Stimulated activated effector memory CD8-positive, alpha-beta T cell treated with anti-CD3 and anti-CD28 coated beads, Interleukin-12 subunit alpha, Interleukin-12 subunit beta, amount 100 ng/mL, for 72 hours (primary cell): ENCODE measurements at regions not wholly inside any gene's neighbourhood (a gene's known extent, or its start where the extent isn't known, plus 50 kb on each side); places are given as distances from the start of the nearest gene placed in this dataset.

Experiments
- ATAC-seq: fragments of 150-1000 bp; cut with Tn5 transposase; 2 replicates; pipeline ENCODE4 v1.10.0; 2021
- DNase-seq, 2 donors: peaks; one replicate each; pipeline ENCODE4 v3.0.0; 2021 to 2022; ENCODE audit warnings: low spot score in 2 of 2
- H3K27ac Mint-ChIP-seq: one replicate; pipeline ENCODE4 v1.8.0; 2022; ENCODE audit warnings: mild to moderate bottlenecking, mixed read lengths
- H3K36me3 Mint-ChIP-seq: one replicate; pipeline ENCODE4 v1.8.0; 2022; ENCODE audit warnings: mild to moderate bottlenecking, mixed read lengths
- H3K4me1 Mint-ChIP-seq: one replicate; pipeline ENCODE4 v1.8.0; 2022; ENCODE audit warnings: mixed read lengths
- H3K4me3 Mint-ChIP-seq: one replicate; pipeline ENCODE4 v1.8.0; 2022; ENCODE audit warnings: mild to moderate bottlenecking, mixed read lengths
- H3K9me3 Mint-ChIP-seq: one replicate; pipeline ENCODE4 v1.8.0; 2022; ENCODE audit warnings: mixed read lengths

DNA sequence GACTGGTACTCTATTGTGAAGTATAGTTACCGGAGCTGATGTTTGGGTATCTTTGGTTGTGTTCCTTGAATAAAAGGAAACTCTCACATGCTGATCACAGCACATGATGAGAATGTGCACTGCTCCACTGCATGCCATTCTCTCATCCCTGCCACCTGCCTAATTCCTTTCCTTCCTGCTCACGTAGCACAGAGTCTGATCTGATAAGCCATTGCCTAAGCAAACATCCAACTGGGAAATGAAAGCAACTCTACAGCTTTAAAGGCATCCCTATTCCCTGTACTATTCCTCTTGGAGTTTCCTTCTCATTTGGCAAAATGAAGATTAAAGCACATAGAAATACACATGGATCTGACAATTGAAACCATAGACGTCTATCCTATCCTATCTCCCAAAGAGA is 359.8 kb downstream of the C3orf38 start:
- peaks cover 7% of the 10 kb centered on the region for H3K9me3 Mint-ChIP-seq
- no peak overlapping the region for H3K27ac Mint-ChIP-seq
- H3K4me1 Mint-ChIP-seq = no peaks in the 10 kb centered on the region
- DNase-seq = no peak
- H3K4me3 Mint-ChIP-seq = no peak overlapping the region
- no peak for ATAC-seq
- H3K36me3 Mint-ChIP-seq = no peaks in the 10 kb centered on the region

DNA sequence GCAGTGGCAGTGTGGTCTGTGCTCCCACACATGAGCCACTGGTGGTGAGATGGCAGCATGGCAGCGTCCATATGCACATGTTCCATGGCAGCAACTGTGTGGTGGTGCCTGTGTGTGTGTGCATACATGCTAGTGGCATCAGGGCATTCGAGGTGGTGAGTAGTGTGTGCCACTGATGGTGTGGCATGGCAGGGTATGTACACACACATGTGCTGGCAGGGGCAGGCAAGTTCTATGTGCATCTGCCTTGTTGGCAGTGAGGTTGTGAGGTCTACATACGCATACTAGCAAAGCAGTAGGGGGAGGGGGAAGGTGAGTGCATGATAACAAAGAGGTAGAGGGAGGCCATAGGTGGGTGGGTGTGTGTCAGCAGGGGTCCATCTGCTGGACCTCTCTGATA is 378.7 kb downstream of the C3orf38 start:
- no peak overlapping the region for H3K27ac Mint-ChIP-seq
- DNase-seq = no peak
- no peaks in the 10 kb centered on the region for H3K4me1 Mint-ChIP-seq
- no peaks in the 10 kb centered on the region for H3K36me3 Mint-ChIP-seq
- peak; percentile 21 for ATAC-seq
- peaks cover 23% of the 10 kb centered on the region for H3K9me3 Mint-ChIP-seq
- no peak overlapping the region for H3K4me3 Mint-ChIP-seq

GRCh38 chr3:88534534-88534933 is 384.8 kb downstream of the C3orf38 start:
- Mint-ChIP-seq H3K27ac (no peak overlapping the region), H3K36me3 (no peaks in the 10 kb centered on the region), H3K9me3 (peaks cover 4% of the 10 kb centered on the region), H3K4me3 (no peak overlapping the region), H3K4me1 (no peaks in the 10 kb centered on the region)
- no peak for DNase-seq
- ATAC-seq = no peak

GRCh38 chr3:88535563-88535962 is 385.8 kb downstream of the C3orf38 start:
- no peaks in the 10 kb centered on the region for H3K4me1 Mint-ChIP-seq
- no peak overlapping the region for H3K4me3 Mint-ChIP-seq
- DNase-seq (no peak), ATAC-seq (no peak)
- peaks cover 4% of the 10 kb centered on the region for H3K9me3 Mint-ChIP-seq
- no peak overlapping the region for H3K27ac Mint-ChIP-seq
- H3K36me3 Mint-ChIP-seq = no peaks in the 10 kb centered on the region

DNA sequence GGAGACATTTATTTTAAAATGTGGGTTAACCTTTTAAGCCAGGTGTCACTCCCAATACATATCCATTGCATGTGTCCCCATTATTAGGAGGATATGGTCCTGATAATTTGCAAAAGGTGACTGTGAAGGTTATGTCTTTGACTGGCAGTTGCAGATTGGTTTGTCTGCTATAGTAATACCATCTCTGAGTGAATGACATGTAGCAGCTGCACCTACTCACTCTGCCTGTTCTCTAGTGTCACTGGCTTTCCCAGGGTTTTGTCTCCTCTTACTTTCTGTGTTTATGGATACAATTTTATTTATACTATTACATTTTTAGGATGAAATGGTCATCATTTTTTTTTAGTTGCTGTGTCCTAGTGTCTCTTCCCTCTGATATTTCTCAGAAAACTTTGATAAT is 393.2 kb downstream of the C3orf38 start:
- peaks cover 18% of the 10 kb centered on the region for H3K9me3 Mint-ChIP-seq
- H3K4me3 Mint-ChIP-seq = no peak overlapping the region
- no peak for ATAC-seq
- H3K4me1 Mint-ChIP-seq = no peaks in the 10 kb centered on the region
- DNase-seq = no peak
- H3K27ac Mint-ChIP-seq = no peak overlapping the region
- H3K36me3 Mint-ChIP-seq = no peaks in the 10 kb centered on the region

DNA sequence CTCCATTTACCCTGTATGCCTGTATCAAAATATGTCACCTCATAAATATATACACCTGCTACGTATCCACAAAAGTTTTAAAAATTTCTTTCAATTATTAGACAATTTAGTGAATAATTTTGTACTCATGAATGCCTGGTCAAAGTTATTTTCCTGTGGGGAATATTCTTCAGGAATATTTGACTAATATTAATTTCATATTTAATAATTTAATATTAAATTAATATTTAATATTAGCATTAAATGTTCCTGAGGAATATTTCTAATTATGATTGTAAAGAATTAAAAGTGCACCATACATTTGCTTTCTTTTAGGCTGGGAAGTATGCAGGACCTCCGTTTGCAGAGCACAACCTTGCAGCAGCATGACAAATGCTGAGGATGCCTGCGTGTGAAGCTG is 422.7 kb downstream of the C3orf38 start:
- ATAC-seq (no peak), DNase-seq (no peak)
- Mint-ChIP-seq H3K4me3 (no peak overlapping the region), H3K9me3 (peaks cover 26% of the 10 kb centered on the region), H3K4me1 (no peaks in the 10 kb centered on the region), H3K36me3 (no peaks in the 10 kb centered on the region), H3K27ac (no peak overlapping the region)

GRCh38 chr3:88573472-88573871 is 423.7 kb downstream of the C3orf38 start:
- ATAC-seq (no peak), DNase-seq (no peak)
- H3K27ac Mint-ChIP-seq = no peak overlapping the region
- H3K4me1 Mint-ChIP-seq = no peaks in the 10 kb centered on the region
- H3K36me3 Mint-ChIP-seq = no peaks in the 10 kb centered on the region
- H3K4me3 Mint-ChIP-seq = no peak overlapping the region
- peaks cover 22% of the 10 kb centered on the region for H3K9me3 Mint-ChIP-seq

GRCh38 chr3:88574146-88574545 is 424.4 kb downstream of the C3orf38 start:
- Mint-ChIP-seq H3K36me3 (no peaks in the 10 kb centered on the region), H3K4me1 (no peaks in the 10 kb centered on the region), H3K9me3 (peaks cover 18% of the 10 kb centered on the region), H3K27ac (no peak overlapping the region), H3K4me3 (no peak overlapping the region)
- ATAC-seq = no peak
- DNase-seq = no peak

DNA sequence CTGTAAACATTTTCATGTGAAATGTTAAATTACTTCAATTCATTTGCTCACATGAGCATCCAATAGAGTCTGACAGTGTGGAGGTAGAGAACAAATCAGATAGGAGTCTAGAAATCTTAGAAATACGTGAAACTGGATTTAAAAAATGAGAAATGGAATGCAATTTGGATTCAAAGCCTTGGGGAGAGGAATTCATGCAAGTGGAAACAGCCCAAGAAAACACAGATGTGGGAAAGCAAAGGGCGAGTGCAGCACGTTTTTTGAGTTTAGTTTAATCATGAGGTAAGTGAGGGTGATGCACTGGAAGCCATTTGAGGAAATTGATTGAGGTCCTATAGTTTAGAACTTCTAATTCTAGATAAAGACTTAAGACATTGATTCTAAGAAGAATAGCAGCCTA is 434.7 kb downstream of the C3orf38 start:
- Mint-ChIP-seq H3K4me3 (no peak overlapping the region), H3K36me3 (no peaks in the 10 kb centered on the region), H3K4me1 (no peaks in the 10 kb centered on the region), H3K27ac (no peak overlapping the region), H3K9me3 (peaks cover 15% of the 10 kb centered on the region)
- no peak for DNase-seq
- no peak for ATAC-seq

- ATAC-seq (no peak), DNase-seq (no peak)
- H3K36me3 Mint-ChIP-seq = no peaks in the 10 kb centered on the region
- peaks cover 15% of the 10 kb centered on the region for H3K9me3 Mint-ChIP-seq
- no peaks in the 10 kb centered on the region for H3K4me1 Mint-ChIP-seq
- H3K4me3 Mint-ChIP-seq = no peak overlapping the region
- H3K27ac Mint-ChIP-seq = no peak overlapping the region
Observed at GRCh38 chr3:88586121-88586640, 436.4 kb downstream of the C3orf38 start.

DNA sequence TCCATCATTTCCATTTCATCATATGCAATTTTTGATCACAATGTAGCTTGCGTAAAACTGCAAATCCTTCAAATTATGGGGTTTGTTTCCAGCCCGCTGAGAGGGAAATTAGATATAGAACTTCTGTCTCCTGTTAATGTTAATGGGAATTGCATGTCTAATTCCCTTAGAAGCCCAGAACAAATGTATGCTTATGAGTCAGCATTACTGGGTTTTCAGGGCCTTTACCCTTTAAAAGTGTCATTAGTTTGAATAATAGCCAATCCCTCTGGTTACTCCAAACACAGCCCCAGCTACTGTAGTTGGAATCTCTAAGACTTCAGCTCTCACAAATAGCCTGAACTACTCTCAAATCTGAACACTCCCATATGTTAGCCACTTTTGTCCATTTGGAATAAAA is 439.4 kb downstream of the C3orf38 start:
- no peaks in the 10 kb centered on the region for H3K36me3 Mint-ChIP-seq
- no peak overlapping the region for H3K4me3 Mint-ChIP-seq
- no peaks in the 10 kb centered on the region for H3K4me1 Mint-ChIP-seq
- ATAC-seq = no peak
- peaks cover 20% of the 10 kb centered on the region for H3K9me3 Mint-ChIP-seq
- no peak for DNase-seq
- no peak overlapping the region for H3K27ac Mint-ChIP-seq

DNA sequence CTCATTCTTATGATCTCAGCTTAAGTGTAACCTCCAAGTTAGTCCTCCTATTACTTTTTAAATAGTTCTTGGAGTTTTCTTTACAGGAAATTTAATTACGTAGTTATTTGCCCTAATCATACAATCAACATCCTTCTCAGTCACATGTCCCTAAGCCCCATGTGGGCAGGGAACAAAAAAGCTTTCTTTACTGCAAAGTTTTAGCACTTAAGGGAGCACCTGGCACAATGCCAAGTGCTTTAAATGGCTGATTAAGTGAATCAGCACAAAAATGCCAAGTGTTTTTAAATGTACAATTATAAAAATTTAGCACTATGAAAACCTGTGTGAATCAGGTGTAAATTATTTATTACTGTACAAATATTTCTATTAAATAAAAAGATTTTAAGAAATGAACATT is 445.3 kb downstream of the C3orf38 start:
- Mint-ChIP-seq H3K4me1 (no peaks in the 10 kb centered on the region), H3K9me3 (peaks cover 18% of the 10 kb centered on the region), H3K36me3 (no peaks in the 10 kb centered on the region), H3K27ac (no peak overlapping the region), H3K4me3 (no peak overlapping the region)
- ATAC-seq (no peak), DNase-seq (no peak)

DNA sequence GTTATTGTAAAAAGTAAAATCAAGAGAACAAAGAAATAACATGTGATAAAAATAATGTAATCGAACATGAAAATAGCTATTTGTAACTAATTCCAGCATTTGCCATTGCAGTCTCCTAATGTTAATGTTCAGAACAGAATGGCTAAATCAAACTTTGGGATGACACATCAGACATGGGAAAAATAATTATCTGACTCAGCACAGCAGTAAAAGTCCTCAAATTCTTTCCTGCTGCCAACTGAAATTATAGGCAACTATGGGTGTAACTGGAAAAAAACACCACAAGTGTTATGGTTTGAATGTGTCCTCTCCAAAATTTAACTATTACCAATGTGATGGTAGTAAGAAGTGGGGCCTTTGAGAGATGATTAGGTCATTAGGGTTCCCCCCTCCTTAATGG is 446.7 kb downstream of the C3orf38 start:
- no peaks in the 10 kb centered on the region for H3K4me1 Mint-ChIP-seq
- DNase-seq (no peak), ATAC-seq (no peak)
- no peaks in the 10 kb centered on the region for H3K36me3 Mint-ChIP-seq
- H3K27ac Mint-ChIP-seq = no peak overlapping the region
- peaks cover 22% of the 10 kb centered on the region for H3K9me3 Mint-ChIP-seq
- no peak overlapping the region for H3K4me3 Mint-ChIP-seq

- no peak overlapping the region for H3K27ac Mint-ChIP-seq
- no peak for ATAC-seq
Observed at GRCh38 chr3:88610820-88611219, 461.1 kb downstream of the C3orf38 start.

DNA sequence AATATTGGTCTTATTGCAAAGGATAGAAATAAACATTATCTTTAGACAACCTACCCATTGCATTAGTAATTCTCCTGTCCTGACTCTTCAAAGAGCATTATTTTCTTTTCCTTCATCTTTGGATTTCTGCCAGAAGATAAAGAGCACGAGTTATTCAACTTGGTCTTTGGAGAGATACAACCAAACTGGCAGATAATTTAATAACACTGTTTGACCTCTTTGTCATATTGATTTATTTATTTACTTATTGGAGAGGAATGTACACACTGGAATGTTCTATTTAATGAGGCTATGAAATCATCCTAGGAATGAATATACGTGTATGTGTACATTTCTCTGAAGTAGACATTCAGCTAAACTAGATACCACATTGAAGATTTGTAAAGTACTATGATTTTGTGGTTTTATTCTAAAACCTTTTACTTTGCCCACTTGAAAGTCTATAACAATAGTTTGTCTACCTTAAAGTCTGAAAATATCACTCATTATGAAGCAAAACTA is 462.1 kb downstream of the C3orf38 start:
- Mint-ChIP-seq H3K36me3 (no peaks in the 10 kb centered on the region), H3K4me3 (no peak overlapping the region), H3K4me1 (no peaks in the 10 kb centered on the region), H3K27ac (no peak overlapping the region), H3K9me3 (peaks cover 6% of the 10 kb centered on the region)
- ATAC-seq = no peak
- DNase-seq = no peak

More at GRCh38 chr3:88610820-88611219, 461.1 kb downstream of the C3orf38 start:
- H3K36me3 Mint-ChIP-seq = no peaks in the 10 kb centered on the region
- peaks cover 10% of the 10 kb centered on the region for H3K9me3 Mint-ChIP-seq
- no peak overlapping the region for H3K4me3 Mint-ChIP-seq
- no peaks in the 10 kb centered on the region for H3K4me1 Mint-ChIP-seq
- DNase-seq = no peak

GRCh38 chr3:88616413-88616812 is 466.7 kb downstream of the C3orf38 start:
- Mint-ChIP-seq H3K27ac (no peak overlapping the region), H3K4me1 (no peaks in the 10 kb centered on the region), H3K9me3 (peaks cover 4% of the 10 kb centered on the region), H3K4me3 (no peak overlapping the region), H3K36me3 (no peaks in the 10 kb centered on the region)
- no peak for ATAC-seq
- no peak for DNase-seq

DNA sequence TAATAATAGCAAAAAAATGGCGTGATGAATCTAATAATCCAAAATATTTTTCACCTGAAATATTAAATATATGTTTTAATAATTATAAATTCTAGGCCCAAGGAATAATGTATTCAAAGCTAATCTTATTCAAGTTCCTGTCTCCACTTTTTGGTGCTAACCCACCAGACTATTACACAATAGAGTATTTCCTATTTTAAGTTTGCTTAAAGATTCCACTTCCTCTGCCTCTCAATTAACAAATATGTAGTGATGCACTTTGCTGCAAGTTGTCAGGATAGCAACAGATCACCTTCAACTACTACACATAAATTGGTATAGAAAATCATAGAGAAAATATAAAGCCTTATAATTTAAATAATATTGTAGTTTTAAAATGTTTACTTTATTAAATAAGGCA is 467.5 kb downstream of the C3orf38 start:
- no peak for DNase-seq
- no peaks in the 10 kb centered on the region for H3K36me3 Mint-ChIP-seq
- no peak overlapping the region for H3K4me3 Mint-ChIP-seq
- H3K9me3 Mint-ChIP-seq = peaks cover 4% of the 10 kb centered on the region
- no peaks in the 10 kb centered on the region for H3K4me1 Mint-ChIP-seq
- no peak for ATAC-seq
- no peak overlapping the region for H3K27ac Mint-ChIP-seq
